ENCODE measurements at regions not wholly inside any gene's neighbourhood (a gene's known extent, or its start where the extent isn't known, plus 50 kb on each side); places are given as distances from the start of the nearest gene placed in this dataset.

GRCh38 chr14:59038746-59039145 is 149.7 kb upstream of the DAAM1 start:
- DNase-seq (ENCODE audit: low read depth in 1 of 2, low spot score in 2 of 2) (no peak), FAIRE-seq (no peak)
- no peak overlapping the region for H2BK15ac ChIP-seq (ENCODE audit: low read length)
- 78% methylated on average over 4 of the region's 4 CpGs; no CpG with 5 or more reads in 1 of the 2 experiments for WGBS, 2 experiments (ENCODE audit: extremely low coverage in 1 of 2, insufficient coverage in 1 of 2, insufficient read length in 1 of 2, insufficient replicate concordance in 2 of 2, low coverage in 1 of 2, low lambda C conversion rate in 2 of 2, missing lambda C conversion rate in 1 of 2)
- ChIA-PET CTCF (ENCODE audit: partially characterized antibody) (interaction anchor here (1.0 to 1.1 kb wide), 2 partner anchors 10 to 14 kb away, joined by 3 to 4 read pairs; no protein-coding TSS in a partner anchor), POLR2A (ENCODE audit: partially characterized antibody) (no interaction called here)
- H4K20me1 ChIP-seq (replicated peaks in 1 of 2; ENCODE audit: control insufficient read depth in 1 of 2, insufficient read depth in 2 of 2, low read length in 2 of 2): no peaks in the 10 kb centered on the region
- no peak overlapping the region for H2BK5ac ChIP-seq (ENCODE audit: low read depth, low read length)
- H3K9me3 ChIP-seq (ENCODE audit: insufficient read depth in 2 of 2, low read depth in 1 of 2, low read length in 1 of 2): no peaks in the 10 kb centered on the region
- H2BK20ac ChIP-seq (ENCODE audit: low read length): no peak overlapping the region
- H3K56ac ChIP-seq (replicated peaks; ENCODE audit: insufficient read length, low read depth, low read length): no peak overlapping the region
- H3K79me2 ChIP-seq (ENCODE audit: control insufficient read depth in 1 of 2, insufficient read depth in 2 of 2, low read length in 2 of 2): no peaks in the 10 kb centered on the region
- no peak overlapping the region for H3K4ac ChIP-seq (replicated peaks; ENCODE audit: insufficient read length, low read depth, low read length)
- H3K23ac ChIP-seq (ENCODE audit: insufficient read length): no peak overlapping the region
- no peaks in the 10 kb centered on the region for H3K79me1 ChIP-seq (ENCODE audit: low read depth, low read length)
- H3K14ac ChIP-seq (ENCODE audit: insufficient read length): no peak overlapping the region
- no peak overlapping the region for H4K5ac ChIP-seq (ENCODE audit: insufficient read length, low read depth, low read length)
- H3K27ac ChIP-seq (ENCODE audit: low read depth, low read length): no peak overlapping the region
- H3K23me2 ChIP-seq (ENCODE audit: low read depth, low read length): no peaks in the 10 kb centered on the region
- no peak overlapping the region for H4K8ac ChIP-seq (ENCODE audit: extremely low read depth, insufficient read depth, low read length)
- no peaks in the 10 kb centered on the region for H3K4me1 ChIP-seq (replicated peaks in 1 of 4; ENCODE audit: control insufficient read depth in 3 of 4, insufficient read depth in 4 of 4, low read length in 3 of 4)
- H3K9ac ChIP-seq (replicated peaks in 1 of 4; ENCODE audit: extremely low read depth in 1 of 4, low read depth in 3 of 4, low read length in 3 of 4): no peak overlapping the region
- no peak overlapping the region for H3K4me2 ChIP-seq (ENCODE audit: insufficient read depth in 1 of 2, low read depth in 2 of 2, low read length in 2 of 2)
- no peak overlapping the region for H2AFZ ChIP-seq (ENCODE audit: low read length)
- no peak overlapping the region for H2BK12ac ChIP-seq (ENCODE audit: low read depth, low read length)
- no peak overlapping the region for H3K18ac ChIP-seq (ENCODE audit: extremely low read depth, low read length)
- no peak overlapping the region for H3K4me3 ChIP-seq (ENCODE audit: extremely low read depth in 1 of 4, insufficient read depth in 2 of 4, low read depth in 3 of 4, low read length in 4 of 4)
- H3K27me3 ChIP-seq (replicated peaks in 1 of 4; ENCODE audit: control insufficient read depth in 3 of 4, extremely low read depth in 1 of 4, insufficient read depth in 3 of 4, low read length in 3 of 4): no peaks in the 10 kb centered on the region
- no peak overlapping the region for H2BK120ac ChIP-seq (replicated peaks; ENCODE audit: low read depth, low read length)
- H3K36me3 ChIP-seq (ENCODE audit: control insufficient read depth in 2 of 4, insufficient read depth in 4 of 4, low read length in 3 of 4): no peaks in the 10 kb centered on the region
- H2AK5ac ChIP-seq (ENCODE audit: low read depth, low read length): no peak overlapping the region
- H4K91ac ChIP-seq (replicated peaks; ENCODE audit: insufficient read length, low read length): no peak overlapping the region
- TF ChIP-seq, protein P1, sequence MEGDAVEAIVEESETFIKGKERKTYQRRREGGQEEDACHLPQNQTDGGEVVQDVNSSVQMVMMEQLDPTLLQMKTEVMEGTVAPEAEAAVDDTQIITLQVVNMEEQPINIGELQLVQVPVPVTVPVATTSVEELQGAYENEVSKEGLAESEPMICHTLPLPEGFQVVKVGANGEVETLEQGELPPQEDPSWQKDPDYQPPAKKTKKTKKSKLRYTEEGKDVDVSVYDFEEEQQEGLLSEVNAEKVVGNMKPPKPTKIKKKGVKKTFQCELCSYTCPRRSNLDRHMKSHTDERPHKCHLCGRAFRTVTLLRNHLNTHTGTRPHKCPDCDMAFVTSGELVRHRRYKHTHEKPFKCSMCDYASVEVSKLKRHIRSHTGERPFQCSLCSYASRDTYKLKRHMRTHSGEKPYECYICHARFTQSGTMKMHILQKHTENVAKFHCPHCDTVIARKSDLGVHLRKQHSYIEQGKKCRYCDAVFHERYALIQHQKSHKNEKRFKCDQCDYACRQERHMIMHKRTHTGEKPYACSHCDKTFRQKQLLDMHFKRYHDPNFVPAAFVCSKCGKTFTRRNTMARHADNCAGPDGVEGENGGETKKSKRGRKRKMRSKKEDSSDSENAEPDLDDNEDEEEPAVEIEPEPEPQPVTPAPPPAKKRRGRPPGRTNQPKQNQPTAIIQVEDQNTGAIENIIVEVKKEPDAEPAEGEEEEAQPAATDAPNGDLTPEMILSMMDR (IDR thresholded peaks at IDR 0.05; ENCODE audit: control extremely low read depth in 1 of 3, insufficient read depth in 1 of 3, low read depth in 1 of 3, low read length in 3 of 3): no peak
- TF ChIP-seq HDAC6 (IDR thresholded peaks at IDR 0.05; ENCODE audit: low read depth, low read length) (no peak), SP4 (IDR thresholded peaks at IDR 0.05; ENCODE audit: low read length) (no peak), SRF (IDR thresholded peaks at IDR 0.05; ENCODE audit: low read depth, low read length) (no peak), BCL11A (IDR thresholded peaks at IDR 0.05; ENCODE audit: low read depth in 2 of 2, low read length in 2 of 2) (no peak), CREB1 (IDR thresholded peaks at IDR 0.05) (no peak), RBBP5 (IDR thresholded peaks at IDR 0.05; ENCODE audit: borderline replicate concordance, low read depth, low read length) (no peak), NRF1 (IDR thresholded peaks at IDR 0.05; ENCODE audit: low read depth, low read length) (no peak), ATF3 (IDR thresholded peaks at IDR 0.05; ENCODE audit: insufficient read depth, low read depth, low read length) (no peak)
- TF ChIP-seq, protein P2, sequence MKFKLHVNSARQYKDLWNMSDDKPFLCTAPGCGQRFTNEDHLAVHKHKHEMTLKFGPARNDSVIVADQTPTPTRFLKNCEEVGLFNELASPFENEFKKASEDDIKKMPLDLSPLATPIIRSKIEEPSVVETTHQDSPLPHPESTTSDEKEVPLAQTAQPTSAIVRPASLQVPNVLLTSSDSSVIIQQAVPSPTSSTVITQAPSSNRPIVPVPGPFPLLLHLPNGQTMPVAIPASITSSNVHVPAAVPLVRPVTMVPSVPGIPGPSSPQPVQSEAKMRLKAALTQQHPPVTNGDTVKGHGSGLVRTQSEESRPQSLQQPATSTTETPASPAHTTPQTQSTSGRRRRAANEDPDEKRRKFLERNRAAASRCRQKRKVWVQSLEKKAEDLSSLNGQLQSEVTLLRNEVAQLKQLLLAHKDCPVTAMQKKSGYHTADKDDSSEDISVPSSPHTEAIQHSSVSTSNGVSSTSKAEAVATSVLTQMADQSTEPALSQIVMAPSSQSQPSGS (IDR thresholded peaks at IDR 0.05; ENCODE audit: low read length): no peak
